Femur (tissue), 1 donor: ENCODE measurements at regions not wholly inside any gene's neighbourhood (a gene's known extent, or its start where the extent isn't known, plus 50 kb on each side); places are given as distances from the start of the nearest gene placed in this dataset.
"Not testable (repeated sequence)": the region's sequence is repeated elsewhere in the genome, so short reads cannot be mapped to it uniquely, and the experiment has no call there.

Source experiments
- DNase-seq: peaks from one replicate; pipeline ENCODE4 v3.0.0-alpha.2; 2017

DNA sequence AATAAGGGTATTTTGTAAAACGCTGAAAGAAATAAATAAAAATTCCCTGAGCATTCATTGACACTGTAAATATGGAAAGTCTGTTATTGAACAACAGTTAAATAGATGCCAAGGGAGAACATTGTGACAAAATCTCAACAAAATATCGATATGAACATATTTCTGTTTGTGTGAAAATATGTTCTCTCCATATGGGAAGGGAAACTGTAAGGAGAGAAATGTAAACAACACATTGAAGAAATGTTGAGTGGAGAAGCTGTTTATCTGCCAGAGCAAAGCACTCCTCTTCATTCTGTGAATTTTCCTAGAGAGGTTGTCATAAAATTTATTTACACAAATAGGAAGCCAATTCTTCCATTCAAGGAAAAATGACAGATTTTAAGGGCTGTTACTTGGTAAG is 57.1 kb upstream of the EOMES start:
- DNase-seq, result no peak

DNA sequence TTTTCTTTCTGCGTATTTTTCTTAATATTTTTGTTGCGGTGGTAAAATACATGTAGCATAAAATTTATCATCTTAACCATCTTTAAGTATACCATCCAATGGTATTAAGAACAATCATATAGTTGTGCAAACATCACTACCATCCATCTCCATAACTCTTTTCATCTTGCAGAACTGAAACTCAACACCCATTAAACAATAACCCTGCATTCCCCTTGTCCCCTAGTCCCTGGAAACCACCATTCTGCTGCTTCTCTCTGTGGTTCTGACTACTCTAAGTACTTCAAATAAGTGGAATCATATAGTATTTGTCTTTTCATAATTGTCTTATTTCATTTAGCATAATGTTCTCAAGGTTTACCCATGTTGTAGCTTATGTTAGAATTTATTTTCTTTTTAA is 67.3 kb upstream of the EOMES start:
- DNase-seq, result no peak

DNA sequence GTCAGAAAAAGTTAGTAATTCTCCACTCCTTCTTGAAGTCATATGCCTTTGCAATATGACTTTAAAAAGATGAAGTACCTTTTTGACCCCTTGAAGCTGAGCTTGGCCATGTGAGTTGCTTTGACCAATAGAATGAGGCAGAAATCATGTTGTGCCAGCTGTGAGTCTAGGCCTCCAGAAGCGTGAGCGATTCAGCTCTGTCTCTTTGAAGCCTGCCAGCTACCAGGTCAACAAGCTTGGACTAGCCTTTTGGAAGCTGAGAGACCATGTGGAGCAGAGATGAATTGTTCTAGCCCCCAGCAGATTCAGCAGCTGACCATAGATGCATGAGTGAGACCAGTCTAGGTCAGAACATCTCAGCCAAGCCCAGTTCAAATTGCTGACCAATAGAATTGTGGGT is 69.8 kb upstream of the EOMES start:
- DNase-seq, result no peak

DNA sequence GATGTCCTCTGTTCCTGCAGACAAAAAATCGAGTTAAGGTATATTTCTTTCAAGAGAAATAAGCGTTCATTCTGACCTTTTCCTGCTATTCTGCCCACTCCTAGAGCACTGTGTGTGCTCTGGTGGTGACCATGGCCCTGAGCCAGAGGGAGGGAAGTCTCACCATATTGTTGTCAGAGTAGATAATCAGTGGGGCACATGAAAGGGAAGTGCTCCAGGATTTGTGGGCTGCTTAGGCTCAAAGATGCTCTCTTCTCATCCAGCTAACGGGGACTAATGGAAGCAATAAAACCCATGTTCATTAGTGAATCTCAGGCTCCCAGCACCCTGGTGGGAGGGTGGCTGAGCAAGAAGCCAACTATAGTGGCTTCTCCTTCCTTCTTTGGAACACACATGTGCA is 70.7 kb upstream of the EOMES start:
- no peak for DNase-seq

DNA sequence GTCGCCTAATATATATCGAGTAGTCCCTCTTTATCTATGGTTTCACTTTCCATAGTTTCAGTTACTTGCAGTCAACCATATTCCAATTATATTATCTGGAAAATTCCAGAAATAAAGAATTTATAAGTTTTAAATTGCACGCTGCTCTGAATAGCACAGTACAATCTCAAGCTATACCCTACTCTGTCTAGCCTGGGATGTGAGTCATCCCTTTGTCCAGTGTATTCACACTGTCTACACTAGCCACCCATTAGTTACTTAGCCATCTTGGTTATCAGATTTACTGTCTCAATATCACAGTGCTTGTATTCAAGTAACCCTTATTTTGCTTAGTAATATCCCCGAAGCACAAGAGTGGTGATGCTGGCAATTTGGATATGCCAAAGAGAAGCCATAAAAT is 72.1 kb upstream of the EOMES start:
- no peak for DNase-seq

DNA sequence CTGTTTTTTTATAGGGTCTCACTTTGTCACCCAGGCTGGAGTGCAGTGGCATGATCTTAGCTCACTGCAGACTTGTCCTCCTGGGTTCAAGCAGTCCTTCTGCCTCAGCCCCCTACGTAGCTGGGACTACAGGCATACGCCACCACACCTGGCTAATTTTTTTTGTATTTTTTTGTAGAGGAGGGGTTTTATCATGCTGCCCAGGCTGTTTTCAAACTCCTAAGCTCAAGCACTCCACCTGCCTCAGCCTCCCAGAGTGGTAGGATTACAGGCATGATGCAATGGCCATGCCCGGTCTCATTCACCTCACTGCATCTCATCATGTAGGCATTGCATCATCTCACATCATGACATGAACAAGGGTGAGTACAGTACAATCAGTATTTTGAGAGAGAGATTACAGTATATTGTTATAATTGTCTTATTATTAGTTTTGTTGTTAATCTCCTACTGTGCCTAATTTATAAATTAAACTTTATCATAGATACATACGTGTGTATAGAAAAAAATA is 74.3 kb upstream of the EOMES start:
- DNase-seq, result no peak

DNA sequence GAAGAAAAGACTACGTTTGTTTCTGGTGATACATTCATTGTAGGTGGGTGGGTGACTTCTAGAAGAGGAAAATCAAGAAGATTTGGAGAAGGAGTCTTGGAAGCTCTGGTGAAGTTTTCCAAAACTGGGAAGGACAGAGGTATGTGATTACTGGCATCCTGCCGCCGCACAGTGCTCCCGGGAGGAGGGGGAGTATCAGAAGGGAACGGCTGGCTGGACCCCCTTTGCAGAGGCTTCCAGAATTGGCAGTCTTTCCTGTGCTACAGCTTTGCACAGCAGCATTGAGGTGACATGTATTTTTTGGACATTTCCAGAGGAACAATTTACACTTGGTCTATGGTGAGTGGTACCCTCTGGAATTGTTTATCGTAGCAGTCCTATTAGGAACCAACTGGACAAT is 75.7 kb upstream of the EOMES start:
- DNase-seq, result no peak

DNA sequence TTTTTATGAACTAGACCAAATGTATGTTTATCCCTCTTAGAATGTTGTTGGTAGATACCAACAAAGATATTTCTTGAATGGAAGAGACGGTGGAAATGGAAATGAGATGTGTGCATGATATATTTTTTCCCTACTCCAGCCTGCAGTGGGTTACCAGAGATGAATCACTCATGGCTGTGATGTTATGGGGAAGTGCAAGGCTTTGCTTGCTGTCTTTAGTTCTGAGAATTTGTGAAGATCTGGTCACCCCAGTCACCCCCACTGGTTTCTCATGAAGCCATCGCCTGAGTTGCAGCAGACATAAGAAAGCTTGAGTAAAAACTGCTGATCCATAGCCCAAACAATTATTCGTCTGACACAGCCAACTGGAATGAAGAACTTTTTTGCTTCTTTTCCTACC is 78.1 kb upstream of the EOMES start:
- DNase-seq, result no peak

DNA sequence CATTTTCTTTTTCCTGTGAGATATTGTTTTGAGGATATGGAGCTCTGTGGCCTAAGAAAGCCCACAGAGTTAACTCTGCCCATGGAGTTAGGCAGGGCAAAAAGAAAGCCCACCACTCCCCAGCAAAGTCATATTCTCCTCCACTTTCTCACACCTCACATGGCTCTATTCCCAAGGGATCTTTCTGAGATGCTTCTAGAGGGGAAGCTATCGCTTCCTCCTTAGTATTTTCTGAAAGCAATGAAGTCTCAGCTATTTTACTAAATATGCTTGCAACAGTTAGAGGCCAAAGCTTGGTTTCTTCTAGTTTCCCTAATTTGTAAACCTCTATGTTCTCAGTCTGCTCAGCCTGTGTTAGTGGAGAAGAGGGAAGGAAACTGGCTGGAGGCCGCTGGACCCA is 80.3 kb upstream of the EOMES start:
- DNase-seq, result no peak

DNA sequence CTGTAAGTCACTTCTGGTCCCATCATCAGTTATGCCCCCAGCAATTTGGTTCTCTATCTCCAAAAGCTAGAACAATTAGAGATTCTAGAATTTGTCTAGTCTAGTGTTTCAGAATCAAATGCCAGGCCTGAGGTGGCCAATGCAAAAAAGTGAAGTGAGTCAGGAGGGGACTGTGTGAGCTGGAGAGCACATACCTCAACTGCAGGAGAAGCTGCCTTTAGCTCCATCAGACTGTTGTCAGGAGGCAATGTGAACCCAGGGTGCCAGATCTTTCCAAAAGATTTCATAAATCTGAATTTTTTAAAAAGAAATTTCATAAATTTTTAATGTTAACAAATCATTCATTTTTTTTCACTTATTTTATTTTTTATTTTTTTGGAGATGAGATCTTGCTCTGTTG is 80.7 kb upstream of the EOMES start:
- DNase-seq, result no peak

DNA sequence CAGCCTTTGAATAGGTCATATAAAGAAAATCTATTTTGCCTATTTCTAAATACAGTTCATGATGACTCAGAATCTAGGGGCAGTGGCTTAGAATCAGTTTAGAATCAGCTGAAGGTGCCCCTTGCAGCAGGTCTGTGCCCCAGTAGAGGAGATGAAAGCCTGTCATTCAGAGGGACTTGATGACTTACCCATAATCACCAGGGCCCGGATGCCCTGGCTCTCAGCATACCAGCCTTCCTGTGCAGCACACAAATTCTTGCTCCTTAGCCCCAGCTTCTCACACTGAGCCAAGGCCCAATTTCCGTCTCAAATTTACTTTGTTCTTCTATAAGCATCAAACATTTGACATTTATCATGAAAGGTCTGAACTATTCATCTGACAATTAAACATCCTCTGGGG is 83.2 kb upstream of the EOMES start:
- no peak for DNase-seq

DNA sequence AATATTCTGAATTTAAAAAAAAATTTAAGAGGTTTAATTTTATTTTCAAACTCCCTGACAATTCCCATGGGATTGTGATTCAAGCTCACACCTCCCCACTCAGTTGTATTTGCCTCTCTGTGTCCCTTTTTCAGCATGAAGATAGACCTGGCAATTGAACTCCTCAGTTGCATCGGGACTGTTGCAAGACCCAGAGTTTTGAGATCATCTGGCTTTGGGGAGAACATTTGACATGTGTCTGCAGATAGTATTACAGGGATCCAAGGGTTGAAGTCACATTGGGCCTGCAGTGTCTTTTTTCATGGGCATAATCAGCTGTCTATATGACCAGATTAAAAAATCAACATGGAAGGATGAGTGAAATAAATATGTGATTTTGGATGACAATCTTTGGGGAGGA is 91.1 kb upstream of the EOMES start:
- no peak for DNase-seq

DNA sequence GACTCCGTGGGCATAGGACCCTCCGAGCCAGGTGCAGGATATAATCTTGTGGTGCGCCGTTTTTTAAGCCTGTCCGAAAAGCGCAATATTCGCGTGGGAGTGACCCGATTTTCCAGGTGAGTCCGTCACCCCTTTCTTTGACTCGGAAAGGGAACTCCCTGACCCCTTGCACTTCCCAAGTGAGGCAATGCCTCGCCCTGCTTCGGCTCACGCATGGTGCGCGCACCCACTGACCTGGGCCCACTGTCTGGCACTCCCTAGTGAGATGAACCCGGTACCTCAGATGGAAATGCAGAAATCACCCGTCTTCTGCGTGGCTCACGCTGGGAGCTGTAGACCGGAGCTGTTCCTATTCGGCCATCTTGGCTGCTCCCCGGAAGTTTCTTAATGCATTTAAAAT is 99.5 kb upstream of the EOMES start:
- not testable (repeated sequence) for DNase-seq

DNA sequence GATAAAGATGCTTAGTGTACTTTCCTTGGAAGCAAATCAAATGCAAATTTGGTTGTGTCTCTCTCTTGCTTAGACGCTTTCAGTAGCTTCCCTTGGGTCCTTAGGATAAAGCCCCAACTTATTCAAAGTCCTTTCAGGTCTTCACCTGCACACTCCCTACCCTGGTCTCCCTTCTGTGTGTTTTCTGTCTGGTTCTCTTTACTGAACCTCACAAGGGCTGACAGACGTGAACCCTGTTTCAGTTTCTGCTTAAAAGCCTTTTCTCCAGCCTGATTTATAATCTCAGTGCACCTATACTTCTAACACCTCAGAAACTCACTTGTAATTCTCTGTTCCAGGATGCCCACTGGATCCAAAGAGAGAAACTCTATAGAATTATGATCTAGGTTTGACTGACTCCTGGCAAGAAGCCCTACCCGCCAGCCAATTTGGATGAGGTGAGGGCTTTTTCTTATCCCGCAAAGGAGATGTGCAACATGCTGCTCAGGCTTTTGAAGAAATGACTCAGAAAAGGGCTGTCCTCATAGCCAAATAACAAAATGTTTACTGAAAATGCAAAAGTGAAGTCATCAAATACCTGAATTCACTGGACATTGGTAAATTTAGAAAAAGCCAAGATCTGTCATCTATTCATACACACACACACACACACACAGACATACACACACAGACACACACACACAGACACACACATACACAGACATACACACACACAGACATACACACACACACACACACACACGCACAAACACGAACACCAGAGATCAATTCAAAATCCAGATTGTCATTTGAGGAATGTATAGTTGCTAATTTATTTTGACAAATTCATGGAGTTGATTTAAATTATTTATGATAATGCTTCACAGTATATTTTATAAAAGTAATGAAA is 102.4 kb upstream of the EOMES start:
- DNase-seq, result no peak

DNA sequence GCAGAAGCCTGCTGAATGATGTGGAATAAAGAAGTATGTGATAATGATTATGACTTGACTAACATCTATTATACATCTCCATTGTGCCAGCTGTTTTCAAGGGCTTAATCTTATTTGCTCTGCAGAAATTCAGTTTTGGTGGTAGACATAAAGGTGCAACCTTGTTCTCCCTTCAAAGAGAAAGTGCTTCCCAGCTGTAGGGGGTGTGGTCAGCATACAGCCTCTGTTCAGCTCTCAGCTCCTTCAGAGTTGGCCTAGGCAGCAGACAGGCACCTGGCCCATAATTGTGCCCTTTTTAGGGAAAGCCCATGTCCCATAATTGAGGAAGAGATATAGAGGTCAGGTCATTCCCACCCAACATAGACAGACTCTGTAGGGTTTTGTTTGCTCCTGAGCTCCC is 104.3 kb upstream of the EOMES start:
- DNase-seq, result no peak

DNA sequence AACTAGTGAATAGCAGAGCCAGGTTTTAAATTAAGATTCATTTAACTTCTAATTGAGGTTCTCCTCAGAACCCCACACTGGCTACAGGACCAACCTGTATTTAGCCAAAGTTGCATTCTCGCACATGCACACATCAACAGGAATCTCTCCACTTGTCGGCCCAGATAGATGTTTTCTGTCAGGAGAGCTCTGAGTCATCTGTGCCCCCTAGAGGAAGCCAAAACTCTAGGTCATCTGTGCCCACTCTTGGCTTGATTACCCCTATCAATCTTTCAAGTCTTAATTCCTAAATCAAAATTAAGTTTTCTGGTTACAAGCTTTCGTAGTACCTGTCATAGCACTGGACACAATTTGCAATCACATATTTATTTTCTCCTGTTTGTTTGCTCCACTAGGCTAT is 104.9 kb upstream of the EOMES start:
- DNase-seq, result no peak

DNA sequence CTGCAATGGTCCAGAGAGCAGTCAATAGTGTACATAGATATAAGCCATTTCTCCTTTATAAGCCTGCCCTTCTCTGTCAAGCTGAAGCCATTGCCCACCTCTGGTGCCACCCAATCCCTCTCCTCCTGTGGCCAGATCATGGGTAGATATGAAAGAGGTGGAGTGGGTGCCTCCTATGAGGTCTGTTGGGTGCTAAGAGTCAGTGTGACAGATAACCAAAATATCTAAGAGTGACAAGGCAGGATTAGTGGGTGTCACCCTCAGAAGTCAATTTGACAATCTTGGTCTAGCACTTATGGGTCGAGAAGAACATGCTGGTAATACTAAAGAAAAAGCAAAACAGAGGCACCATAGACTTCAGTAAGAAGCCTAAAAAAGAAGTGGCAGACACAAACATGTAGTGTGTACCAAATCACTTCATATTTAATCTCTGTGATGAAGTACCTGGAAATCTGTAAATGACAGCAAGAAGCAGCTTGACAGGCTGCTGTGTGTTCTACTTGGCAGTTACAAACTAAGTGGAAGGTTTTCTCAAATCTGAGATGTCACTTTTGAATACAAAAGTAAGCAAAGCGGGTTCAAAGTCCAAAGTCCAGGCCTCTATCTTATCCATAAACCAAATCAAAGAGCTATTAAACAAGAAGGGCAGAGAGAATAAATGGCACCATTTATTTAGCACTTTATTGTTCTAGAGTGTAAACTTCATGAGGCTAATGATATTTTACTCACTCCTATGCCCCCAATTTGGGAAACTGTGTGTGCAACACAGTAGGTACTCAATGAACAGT is 118.9 kb upstream of the EOMES start:
- DNase-seq, result no peak

DNA sequence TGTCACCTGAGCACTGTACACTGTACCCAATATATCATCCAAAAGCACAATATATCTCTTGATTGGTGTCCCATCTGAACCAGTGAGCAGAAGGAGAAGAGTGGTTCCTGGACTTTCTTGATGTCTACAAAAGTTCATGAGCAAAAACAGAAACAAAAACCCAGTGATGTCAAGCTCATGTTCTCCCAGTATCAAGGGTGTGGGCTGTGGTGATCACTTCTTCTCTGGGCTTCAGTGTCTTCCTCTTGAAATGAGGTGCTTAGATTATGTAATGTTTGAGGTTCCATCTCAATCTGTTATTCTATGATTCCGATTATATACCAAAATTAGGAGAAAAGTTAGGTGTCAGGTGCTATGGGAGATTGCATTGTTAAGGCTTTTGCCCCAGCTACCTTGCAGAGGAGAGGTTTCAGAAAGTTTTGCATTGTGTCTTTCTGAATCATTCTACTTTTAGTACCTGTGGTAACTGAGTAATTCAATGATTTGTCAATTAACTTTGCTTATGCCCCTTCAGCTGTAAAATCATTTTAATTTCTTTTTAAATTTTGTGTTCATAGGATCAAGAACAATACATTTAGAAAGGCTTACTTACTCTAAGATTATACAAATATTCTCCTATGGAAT is 122.0 kb upstream of the EOMES start:
- no peak for DNase-seq

DNA sequence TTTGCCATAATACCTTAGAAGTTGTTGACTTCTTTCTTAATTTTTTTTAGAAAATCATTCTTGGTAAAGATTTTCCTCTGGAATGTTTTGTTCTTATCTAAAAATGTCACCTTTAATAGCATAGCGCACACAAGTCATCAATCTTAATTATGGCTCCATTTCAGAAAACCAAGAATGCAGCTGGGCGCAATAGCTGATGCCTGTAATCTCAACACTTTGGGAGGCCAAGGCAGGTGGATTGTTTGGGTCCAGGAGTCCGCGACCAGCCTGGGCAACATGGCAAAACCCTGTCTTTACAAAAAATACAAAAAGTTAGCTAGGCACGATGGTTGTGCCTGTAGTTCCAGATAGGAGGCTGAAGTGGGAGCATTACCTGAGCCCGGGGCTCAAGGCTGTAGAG is 125.6 kb upstream of the EOMES start:
- no peak for DNase-seq

DNA sequence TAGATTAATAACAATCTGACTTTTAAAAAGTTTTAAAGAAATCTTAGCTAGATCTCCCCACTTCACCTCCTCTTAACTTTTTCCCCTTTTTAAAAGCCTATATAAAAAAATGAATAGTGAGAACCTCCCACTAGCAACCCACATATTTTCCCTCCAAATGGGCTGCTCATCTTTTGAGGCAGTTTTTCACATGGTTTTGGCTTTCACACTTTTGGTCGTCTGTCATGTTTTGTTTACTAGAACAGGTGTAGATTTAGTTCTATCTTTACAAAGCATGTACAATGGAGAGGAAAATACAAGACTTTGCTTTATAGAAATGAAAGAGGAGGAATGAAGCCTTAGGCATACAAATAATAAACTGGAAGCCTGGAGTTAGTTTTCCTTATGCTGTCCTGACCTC is 126.7 kb upstream of the EOMES start:
- no peak for DNase-seq

DNA sequence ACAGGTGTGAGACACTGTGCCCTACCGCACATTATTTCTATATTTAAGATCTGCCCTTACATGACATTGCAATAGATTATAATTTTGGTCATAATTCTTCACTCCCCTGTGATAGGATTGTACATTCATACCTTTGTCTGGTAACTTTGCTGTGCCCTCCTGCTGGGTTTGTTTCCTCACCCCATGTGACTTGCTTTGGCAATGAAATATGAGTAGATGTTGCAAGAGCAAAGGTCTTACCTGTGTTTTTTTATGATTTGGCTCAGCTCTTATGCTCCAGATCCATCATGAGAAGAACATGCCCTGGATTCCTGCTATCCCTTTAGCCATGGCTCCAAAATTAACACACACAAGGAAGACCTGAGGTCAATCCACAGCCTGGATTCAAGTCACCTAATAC is 137.7 kb upstream of the EOMES start:
- DNase-seq, result no peak

DNA sequence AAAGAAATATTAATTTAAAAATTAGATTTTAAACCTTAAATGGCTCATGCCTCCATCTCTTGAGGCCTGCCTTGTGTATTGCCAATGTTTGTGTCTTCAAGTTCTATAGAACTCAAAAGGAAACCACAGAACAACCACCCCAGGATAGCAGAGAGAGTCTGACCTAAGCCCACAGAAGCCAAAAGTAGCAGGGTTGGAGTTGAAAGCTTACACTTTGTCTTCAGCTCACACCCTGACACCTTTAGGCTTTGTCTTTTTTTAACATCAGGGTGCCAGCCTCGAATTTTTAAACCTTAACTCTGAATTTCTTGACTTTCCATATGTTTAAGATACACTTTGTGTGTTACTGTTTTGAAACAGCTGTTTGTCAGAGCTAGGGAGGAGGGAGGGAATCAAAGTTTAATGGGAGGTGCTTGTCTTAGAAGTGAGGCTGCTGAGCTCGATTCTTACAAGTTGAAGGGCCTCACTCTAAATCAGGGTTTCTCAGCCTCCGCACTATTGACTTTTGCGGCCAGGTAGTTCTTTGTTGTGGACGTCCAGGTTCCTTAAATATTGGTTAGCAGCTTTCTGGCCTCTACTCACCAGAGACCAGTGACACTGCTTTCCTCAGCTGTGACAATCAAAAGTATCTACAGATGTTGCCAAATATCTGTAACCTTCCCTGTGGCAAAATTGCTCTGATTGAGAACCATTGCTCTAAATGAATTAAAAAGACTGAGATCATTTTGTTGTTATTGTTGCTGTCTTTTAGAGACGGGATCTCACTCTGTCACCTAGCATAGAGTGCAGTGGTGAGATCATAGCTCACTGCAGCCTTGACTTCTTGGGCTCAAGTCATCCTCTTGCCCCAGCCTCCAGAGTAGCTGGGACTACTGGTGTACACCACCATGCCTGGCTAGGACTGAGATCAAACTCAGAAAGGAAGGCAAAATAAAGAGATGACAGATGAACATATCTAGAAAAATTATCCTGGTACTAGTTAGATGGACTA is 139.2 kb upstream of the EOMES start:
- DNase-seq, result no peak

DNA sequence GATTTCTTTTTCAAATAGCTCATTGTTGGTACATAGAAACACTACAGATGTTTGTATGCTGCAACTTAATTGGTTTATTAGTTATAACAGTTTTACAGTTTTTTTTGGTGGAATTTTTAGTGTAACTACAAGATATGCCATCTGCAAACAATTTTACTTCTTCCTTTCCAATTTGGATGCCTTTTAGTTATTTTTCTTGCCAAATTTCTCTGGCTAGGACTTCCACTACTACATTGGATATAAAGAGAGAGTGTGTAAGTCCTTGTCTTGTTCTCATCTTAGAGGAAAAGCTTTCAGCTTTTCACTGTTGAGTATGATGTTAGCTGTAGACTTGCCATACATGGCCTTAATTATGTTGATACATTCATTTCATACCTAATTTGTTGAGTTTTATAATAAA is 143.6 kb upstream of the EOMES start:
- DNase-seq, result no peak
